Lower leg skin (tissue), 3 donors: ENCODE measurements at regions not wholly inside any gene's neighbourhood (a gene's known extent, or its start where the extent isn't known, plus 50 kb on each side); places are given as distances from the start of the nearest gene placed in this dataset.

Experiments
- POLR2A ChIP-seq, 2 donors: fragments of 450-650 bp; IDR thresholded peaks; one replicate each; pipeline ENCODE4 v1.6.1; 2016 to 2017; ENCODE audit warnings: antibody characterized with exemption in 2 of 2, mild to moderate bottlenecking in 1 of 2, moderate library complexity in 1 of 2
- TF ChIP-seq, protein P1 (sequence below), 3 donors: fragments of 450-650 bp; IDR thresholded peaks; one replicate each; pipeline ENCODE4 v1.5.1; 2016; ENCODE audit warnings: antibody characterized with exemption in 3 of 3, mild to moderate bottlenecking in 3 of 3, moderate library complexity in 2 of 3

- TF ChIP-seq, protein P1, sequence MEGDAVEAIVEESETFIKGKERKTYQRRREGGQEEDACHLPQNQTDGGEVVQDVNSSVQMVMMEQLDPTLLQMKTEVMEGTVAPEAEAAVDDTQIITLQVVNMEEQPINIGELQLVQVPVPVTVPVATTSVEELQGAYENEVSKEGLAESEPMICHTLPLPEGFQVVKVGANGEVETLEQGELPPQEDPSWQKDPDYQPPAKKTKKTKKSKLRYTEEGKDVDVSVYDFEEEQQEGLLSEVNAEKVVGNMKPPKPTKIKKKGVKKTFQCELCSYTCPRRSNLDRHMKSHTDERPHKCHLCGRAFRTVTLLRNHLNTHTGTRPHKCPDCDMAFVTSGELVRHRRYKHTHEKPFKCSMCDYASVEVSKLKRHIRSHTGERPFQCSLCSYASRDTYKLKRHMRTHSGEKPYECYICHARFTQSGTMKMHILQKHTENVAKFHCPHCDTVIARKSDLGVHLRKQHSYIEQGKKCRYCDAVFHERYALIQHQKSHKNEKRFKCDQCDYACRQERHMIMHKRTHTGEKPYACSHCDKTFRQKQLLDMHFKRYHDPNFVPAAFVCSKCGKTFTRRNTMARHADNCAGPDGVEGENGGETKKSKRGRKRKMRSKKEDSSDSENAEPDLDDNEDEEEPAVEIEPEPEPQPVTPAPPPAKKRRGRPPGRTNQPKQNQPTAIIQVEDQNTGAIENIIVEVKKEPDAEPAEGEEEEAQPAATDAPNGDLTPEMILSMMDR (IDR thresholded peaks at IDR 0.05) = no peak
- TF ChIP-seq POLR2A (IDR thresholded peaks at IDR 0.05) = no peak
Measured at GRCh38 chr2:39608686-39609441, 56.9 kb upstream of the TMEM178A start.
